Fibroblast of pulmonary artery (primary cell): ENCODE measurements at regions not wholly inside any gene's neighbourhood (a gene's known extent, or its start where the extent isn't known, plus 50 kb on each side); places are given as distances from the start of the nearest gene placed in this dataset.

Source experiments
- DNase-seq: peaks from one replicate; pipeline ENCODE4 v3.0.0-alpha.2; 2010; ENCODE audit warnings: low read depth
- H3K4me3 ChIP-seq: replicated peaks from 2 replicates; pipeline ENCODE4 v1.5.1; 2011; ENCODE audit warnings: low read depth, mild to moderate bottlenecking, control low read depth, low read length, moderate library complexity
- CTCF ChIP-seq: IDR thresholded peaks from 2 replicates; pipeline ENCODE4 v1.5.1; 2011; ENCODE audit warnings: mild to moderate bottlenecking, control low read depth, low read length, inconsistent platforms; ENCODE audit errors: missing control alignments

GRCh38 chr21:35145626-35146233 lies 96.6 kb upstream of the RUNX1 start:
- TF ChIP-seq CTCF: no peak
- H3K4me3 ChIP-seq: no peak overlapping the region
- no peak for DNase-seq

GRCh38 chr21:35144978-35145377 lies 95.9 kb upstream of the RUNX1 start:
- TF ChIP-seq CTCF: no peak
- DNase-seq: no peak
- no peak overlapping the region for H3K4me3 ChIP-seq

GRCh38 chr21:35142036-35142815 lies 93.1 kb upstream of the RUNX1 start:
- TF ChIP-seq CTCF: no peak
- H3K4me3 ChIP-seq: no peak overlapping the region
- no peak for DNase-seq

GRCh38 chr21:35139382-35139715 lies 90.2 kb upstream of the RUNX1 start:
- no peak overlapping the region for H3K4me3 ChIP-seq
- TF ChIP-seq CTCF: no peak

GRCh38 chr21:35138665-35139381 lies 89.7 kb upstream of the RUNX1 start:
- H3K4me3 ChIP-seq: no peak overlapping the region
- DNase-seq: peak; percentile 85
- TF ChIP-seq CTCF: no peak

More at GRCh38 chr21:35139382-35139715, 90.2 kb upstream of the RUNX1 start:
- no peak for DNase-seq

GRCh38 chr21:35136586-35137219 lies 87.6 kb upstream of the RUNX1 start:
- no peak overlapping the region for H3K4me3 ChIP-seq
- TF ChIP-seq CTCF: no peak
- DNase-seq: peak; percentile 45
